KBM-7 (cell line): ENCODE measurements at regions not wholly inside any gene's neighbourhood (a gene's known extent, or its start where the extent isn't known, plus 50 kb on each side); places are given as distances from the start of the nearest gene placed in this dataset.
"Not testable (repeated sequence)": the region's sequence is repeated elsewhere in the genome, so short reads cannot be mapped to it uniquely, and the experiment has no call there.

ENCODE experiments used
- DNase-seq: peaks from one replicate; pipeline ENCODE4 v3.0.0-alpha.2; 2015
- in situ Hi-C: fragments of 300-500 bp; cut with MboI; formaldehyde crosslinking; loops from 2 replicates; pipeline ENCODE4 v1.14.3; 2020; ENCODE audit warnings: low sequenced_read_pairs, low pct_unique_long_range_greater_than_20kb, mixed read lengths

- DNase-seq, in situ Hi-C loops: not testable (repeated sequence)
These were observed 133.1 kb downstream of the CENPC start for GRCh38 chr4:67412153-67412712.

- in situ Hi-C loops = no loop called here
- no peak for DNase-seq
These were observed 142.0 kb downstream of the CENPC start for GRCh38 chr4:67403342-67403741.

- DNase-seq = no peak
- in situ Hi-C loops = no loop called here
These were observed 143.4 kb downstream of the CENPC start for GRCh38 chr4:67401902-67402301.

GRCh38 chr4:67397931-67398330 lies 147.4 kb downstream of the CENPC start:
- in situ Hi-C loops = no loop called here
- no peak for DNase-seq

- in situ Hi-C loops = no loop called here
- DNase-seq = no peak
These were observed 148.3 kb downstream of the CENPC start for GRCh38 chr4:67397031-67397430.

GRCh38 chr4:67396008-67396407 lies 149.3 kb downstream of the CENPC start:
- no peak for DNase-seq
- in situ Hi-C loops = no loop called here

GRCh38 chr4:67394879-67395278 lies 150.4 kb downstream of the CENPC start:
- DNase-seq = no peak
- in situ Hi-C loops = no loop called here

- in situ Hi-C loops = no loop called here
- DNase-seq = peak; percentile 35
These were observed 151.5 kb downstream of the CENPC start for GRCh38 chr4:67393699-67394281.

GRCh38 chr4:67393007-67393406 lies 152.3 kb downstream of the CENPC start:
- no peak for DNase-seq
- in situ Hi-C loops = no loop called here

- in situ Hi-C loops, DNase-seq: not testable (repeated sequence)
These were observed 163.9 kb downstream of the CENPC start for GRCh38 chr4:67381406-67381804.

GRCh38 chr4:67380702-67381405 lies 164.4 kb downstream of the CENPC start:
- DNase-seq, in situ Hi-C loops: not testable (repeated sequence)

- DNase-seq = no peak
- in situ Hi-C loops = no loop called here
These were observed 165.1 kb downstream of the CENPC start for GRCh38 chr4:67380154-67380553.

GRCh38 chr4:67375291-67375690 lies 170.0 kb downstream of the CENPC start:
- DNase-seq = no peak
- in situ Hi-C loops = no loop called here

- no peak for DNase-seq
- in situ Hi-C loops = no loop called here
These were observed 173.7 kb downstream of the CENPC start for GRCh38 chr4:67371615-67372014.

- in situ Hi-C loops = no loop called here
- no peak for DNase-seq
These were observed 178.9 kb downstream of the CENPC start for GRCh38 chr4:67366311-67366861.

GRCh38 chr4:67365661-67366245 lies 179.6 kb downstream of the CENPC start:
- in situ Hi-C loops = no loop called here

GRCh38 chr4:67355806-67356205 lies 189.5 kb downstream of the CENPC start:
- no peak for DNase-seq
- in situ Hi-C loops = no loop called here

More at GRCh38 chr4:67365661-67366245, 179.6 kb downstream of the CENPC start:
- DNase-seq = no peak

GRCh38 chr4:67346654-67347053 lies 198.6 kb downstream of the CENPC start:
- in situ Hi-C loops = no loop called here
- DNase-seq = no peak

GRCh38 chr4:67344594-67345380 lies 200.5 kb downstream of the CENPC start:
- in situ Hi-C loops = no loop called here
- DNase-seq = no peak
